GM12872 (cell line): ENCODE measurements at regions not wholly inside any gene's neighbourhood (a gene's known extent, or its start where the extent isn't known, plus 50 kb on each side); places are given as distances from the start of the nearest gene placed in this dataset.

Source experiments
- TF ChIP-seq, protein P1 (sequence below): IDR thresholded peaks from 3 replicates; pipeline ENCODE4 v1.5.1; 2011; ENCODE audit warnings: low read depth, mild to moderate bottlenecking, low read length, moderate library complexity; ENCODE audit not compliant: insufficient read depth

DNA sequence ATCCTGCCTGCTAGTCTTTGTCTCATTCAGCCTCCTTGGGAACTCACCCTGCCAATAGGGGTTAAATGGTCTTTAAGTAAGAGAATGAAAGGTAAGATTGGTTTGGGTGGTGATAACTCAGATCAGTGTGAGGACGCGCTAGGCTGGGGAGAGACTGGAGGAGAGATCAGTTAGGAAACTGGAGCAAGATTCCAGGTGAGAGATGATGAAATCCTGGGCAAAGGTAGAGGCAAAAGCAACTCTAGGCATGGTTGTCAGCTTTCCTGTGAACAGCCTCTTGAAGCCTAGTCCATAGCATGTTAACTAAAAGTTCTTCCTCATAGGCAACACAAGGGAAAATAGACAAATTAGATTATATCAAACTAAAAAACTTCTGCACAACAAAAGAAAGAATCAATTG, 145.2 kb upstream of the ANKRD28 start:
- TF ChIP-seq, protein P1, sequence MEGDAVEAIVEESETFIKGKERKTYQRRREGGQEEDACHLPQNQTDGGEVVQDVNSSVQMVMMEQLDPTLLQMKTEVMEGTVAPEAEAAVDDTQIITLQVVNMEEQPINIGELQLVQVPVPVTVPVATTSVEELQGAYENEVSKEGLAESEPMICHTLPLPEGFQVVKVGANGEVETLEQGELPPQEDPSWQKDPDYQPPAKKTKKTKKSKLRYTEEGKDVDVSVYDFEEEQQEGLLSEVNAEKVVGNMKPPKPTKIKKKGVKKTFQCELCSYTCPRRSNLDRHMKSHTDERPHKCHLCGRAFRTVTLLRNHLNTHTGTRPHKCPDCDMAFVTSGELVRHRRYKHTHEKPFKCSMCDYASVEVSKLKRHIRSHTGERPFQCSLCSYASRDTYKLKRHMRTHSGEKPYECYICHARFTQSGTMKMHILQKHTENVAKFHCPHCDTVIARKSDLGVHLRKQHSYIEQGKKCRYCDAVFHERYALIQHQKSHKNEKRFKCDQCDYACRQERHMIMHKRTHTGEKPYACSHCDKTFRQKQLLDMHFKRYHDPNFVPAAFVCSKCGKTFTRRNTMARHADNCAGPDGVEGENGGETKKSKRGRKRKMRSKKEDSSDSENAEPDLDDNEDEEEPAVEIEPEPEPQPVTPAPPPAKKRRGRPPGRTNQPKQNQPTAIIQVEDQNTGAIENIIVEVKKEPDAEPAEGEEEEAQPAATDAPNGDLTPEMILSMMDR, result no peak

DNA sequence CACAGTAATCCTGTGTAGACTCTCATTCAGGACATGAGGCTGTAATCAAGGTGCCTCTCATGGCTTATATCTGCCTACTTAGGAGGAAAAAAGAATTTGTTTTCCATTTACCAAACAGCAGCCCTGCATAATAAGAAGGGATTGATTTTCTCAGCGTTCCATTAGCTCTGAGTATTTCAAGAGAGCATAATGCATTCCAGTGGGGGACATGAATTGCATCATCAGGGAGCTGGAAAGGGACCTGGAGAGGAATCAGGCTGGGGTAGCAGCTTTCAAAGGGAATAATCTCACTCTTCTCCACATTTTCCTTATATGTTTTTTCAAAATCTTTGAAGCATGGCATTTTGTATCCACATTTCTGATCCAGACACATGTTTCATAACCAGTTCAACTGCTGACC, 150.6 kb upstream of the ANKRD28 start:
- TF ChIP-seq, protein P1, result no peak

DNA sequence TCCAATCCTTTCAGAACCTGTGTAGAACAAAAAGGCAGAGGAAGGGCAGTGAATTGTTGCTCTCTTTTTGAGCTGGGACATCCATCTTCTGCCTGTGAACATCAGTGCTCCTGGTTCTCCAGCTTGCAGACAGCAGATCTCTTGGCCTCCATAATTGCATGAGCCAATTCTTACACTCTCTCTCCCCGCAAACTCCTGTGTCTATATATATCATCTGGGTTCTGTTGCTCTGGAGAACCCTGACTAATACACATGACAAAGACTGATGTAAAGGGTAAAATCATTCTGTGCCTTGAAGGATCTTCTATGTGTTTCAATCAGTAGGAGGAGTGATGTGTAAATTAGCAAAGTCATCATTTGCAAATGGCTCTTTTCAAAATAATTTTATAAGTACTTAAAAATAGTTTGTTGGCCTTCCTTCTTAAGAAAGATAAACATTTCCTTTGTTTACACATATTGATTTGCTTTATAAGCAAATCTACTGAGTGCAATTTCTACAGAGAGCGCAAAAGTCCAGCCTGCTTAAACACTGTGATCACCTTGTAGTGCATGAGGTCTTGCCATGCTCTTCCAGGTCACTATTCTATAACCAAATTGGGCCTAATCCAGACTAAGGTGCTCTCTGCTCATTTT, 154.9 kb upstream of the ANKRD28 start:
- TF ChIP-seq, protein P1, result no peak

DNA sequence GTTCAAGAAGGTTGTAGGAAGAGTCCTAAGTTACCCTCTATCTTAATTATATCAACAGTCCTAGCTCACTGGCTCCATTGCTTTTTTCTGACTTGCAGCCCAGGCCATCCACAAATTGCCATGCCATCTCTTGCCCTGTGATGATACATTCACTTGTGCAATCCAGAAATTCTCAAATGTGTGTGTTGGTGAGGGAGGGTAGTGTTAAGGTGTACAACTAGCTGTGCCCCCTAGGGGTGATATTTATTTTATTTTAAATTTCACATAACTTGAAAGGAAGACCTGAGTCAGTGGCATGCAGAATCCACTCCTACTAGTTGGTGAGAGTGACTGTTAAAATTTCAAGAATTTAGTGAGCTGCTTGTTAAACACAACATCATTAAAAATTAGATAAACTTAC, 156.1 kb upstream of the ANKRD28 start:
- TF ChIP-seq, protein P1, result peak; percentile 26; the same call in 2 of the 3 replicates

DNA sequence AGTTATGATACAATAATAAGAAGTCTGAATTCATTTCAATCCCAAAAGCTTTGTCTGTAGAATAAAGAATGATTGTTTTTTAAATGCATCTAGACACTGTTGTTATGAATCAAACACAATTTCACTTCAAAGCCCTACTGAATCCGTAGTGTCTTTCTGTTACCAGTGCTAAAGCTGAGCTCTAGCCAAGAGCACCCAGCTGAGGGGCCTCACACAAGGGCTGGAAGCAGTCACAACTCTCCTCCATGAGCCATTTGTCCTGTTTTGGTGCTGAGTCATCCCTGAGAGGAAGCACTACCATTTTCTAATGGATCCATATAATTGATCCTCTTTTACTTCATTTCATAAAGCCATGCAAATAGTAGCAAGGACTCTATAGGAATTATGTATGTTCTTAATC, 158.2 kb upstream of the ANKRD28 start:
- TF ChIP-seq, protein P1, result no peak

DNA sequence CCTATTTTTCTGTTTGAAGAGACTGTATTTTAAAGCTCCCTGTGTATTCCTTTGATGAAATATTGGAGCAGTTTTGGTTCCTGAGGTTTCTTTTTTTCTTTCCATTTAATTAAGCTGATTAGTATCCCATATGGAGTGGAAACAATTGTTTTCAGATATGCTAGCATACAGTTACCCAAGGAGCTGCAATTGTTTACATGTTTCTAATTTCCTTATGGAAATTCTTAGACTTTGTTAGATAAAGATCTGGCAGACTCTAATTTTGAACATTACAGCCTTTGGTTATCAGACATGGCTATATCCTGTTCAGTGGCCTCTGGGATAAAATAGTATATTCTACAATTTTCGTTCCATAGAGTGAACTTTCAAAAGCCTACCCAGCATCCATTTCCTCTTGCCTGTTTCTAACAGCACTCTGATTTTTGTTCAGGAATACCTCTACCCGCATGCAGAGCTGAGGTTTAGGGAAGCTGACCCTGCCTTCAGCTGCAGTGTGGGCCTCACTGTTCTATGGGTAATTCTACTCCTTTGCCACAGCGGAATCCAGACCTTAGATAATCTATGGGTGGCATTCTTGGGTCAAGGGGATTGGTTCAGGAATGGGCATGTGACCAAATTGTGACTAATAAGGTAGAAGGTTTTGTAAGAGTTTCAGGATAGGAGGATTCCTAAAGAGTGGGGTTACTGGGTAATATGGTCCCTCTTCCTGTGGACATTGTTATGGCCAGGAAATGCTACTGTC, 161.1 kb upstream of the ANKRD28 start:
- TF ChIP-seq, protein P1, result no peak

DNA sequence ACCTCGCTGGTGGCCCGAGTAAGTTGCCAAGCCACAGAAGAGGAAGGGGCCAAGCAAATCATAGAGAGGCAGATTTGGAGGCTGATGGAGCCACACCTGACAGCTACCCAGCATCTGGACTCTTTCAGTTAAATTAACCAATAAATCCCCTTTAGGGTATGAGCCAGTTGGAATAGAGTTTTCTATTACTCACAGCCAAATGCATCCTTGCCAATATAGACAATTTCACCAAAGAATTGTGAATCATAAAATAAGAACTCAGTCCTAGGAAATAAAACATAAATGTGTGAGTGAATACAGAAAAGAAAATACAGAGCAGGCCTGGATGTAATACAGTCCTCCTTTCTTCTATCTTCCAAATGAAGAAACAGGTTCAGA, 161.6 kb upstream of the ANKRD28 start:
- TF ChIP-seq, protein P1, result no peak
